ENCODE measurements at regions not wholly inside any gene's neighbourhood (a gene's known extent, or its start where the extent isn't known, plus 50 kb on each side); places are given as distances from the start of the nearest gene placed in this dataset.

GRCh38 chr18:27780061-27780745 lies 396.7 kb downstream of the CDH2 start:
- Mint-ChIP-seq H3K9me3 (ENCODE audit: unreplicated experiment) (no peaks in the 10 kb centered on the region), H3K27ac (ENCODE audit: unreplicated experiment) (no peak overlapping the region), H3K27me3 (ENCODE audit: low read depth, unreplicated experiment) (no peaks in the 10 kb centered on the region), H3K4me1 (ENCODE audit: low read depth, unreplicated experiment) (no peaks in the 10 kb centered on the region), H3K4me3 (ENCODE audit: unreplicated experiment) (no peak overlapping the region), H3K36me3 (ENCODE audit: low read depth, unreplicated experiment) (no peaks in the 10 kb centered on the region)
- no peak for TF ChIP-seq EZH2 (IDR thresholded peaks at IDR 0.05; ENCODE audit: insufficient read depth, low read length)
- no peak for TF ChIP-seq CTCF (IDR thresholded peaks at IDR 0.05; ENCODE audit: insufficient read depth, low read depth, low read length)
- Histone ChIP-seq H3K9me3 (ENCODE audit: insufficient read depth, low read depth, low read length) (no peaks in the 10 kb centered on the region), H3K79me2 (ENCODE audit: insufficient read depth, low read length) (no peaks in the 10 kb centered on the region), H4K20me1 (ENCODE audit: insufficient read depth, low read length) (no peaks in the 10 kb centered on the region), H3K4me2 (ENCODE audit: low read length) (no peak overlapping the region), H3K27ac (ENCODE audit: low read depth, low read length) (peak overlapping the region; percentile 40), H3K4me1 (ENCODE audit: insufficient read depth, low read length) (no peaks in the 10 kb centered on the region), H3K36me3 (ENCODE audit: insufficient read depth, low read length) (no peaks in the 10 kb centered on the region), H3K4me3 (ENCODE audit: insufficient read depth, low read depth, low read length) (no peak overlapping the region), H3K27me3 (ENCODE audit: insufficient read depth, low read length) (no peaks in the 10 kb centered on the region), H2AFZ (ENCODE audit: low read depth, low read length) (no peak overlapping the region), H3K9ac (ENCODE audit: low read length) (no peak overlapping the region)
- FAIRE-seq (no peak), DNase-seq (ENCODE audit: low read depth) (peak; percentile 18)

- no peaks in the 10 kb centered on the region for H3K4me1 Mint-ChIP-seq (ENCODE audit: low read depth, unreplicated experiment)
- no peaks in the 10 kb centered on the region for H3K27me3 Mint-ChIP-seq (ENCODE audit: low read depth, unreplicated experiment)
- Histone ChIP-seq H3K27ac (ENCODE audit: low read depth, low read length) (no peak overlapping the region), H3K36me3 (ENCODE audit: insufficient read depth, low read length) (no peaks in the 10 kb centered on the region), H4K20me1 (ENCODE audit: insufficient read depth, low read length) (no peaks in the 10 kb centered on the region), H3K9me3 (ENCODE audit: insufficient read depth, low read depth, low read length) (no peaks in the 10 kb centered on the region), H3K27me3 (ENCODE audit: insufficient read depth, low read length) (no peaks in the 10 kb centered on the region), H3K79me2 (ENCODE audit: insufficient read depth, low read length) (no peaks in the 10 kb centered on the region), H3K4me3 (ENCODE audit: insufficient read depth, low read depth, low read length) (no peak overlapping the region), H3K4me2 (ENCODE audit: low read length) (no peak overlapping the region), H3K4me1 (ENCODE audit: insufficient read depth, low read length) (no peaks in the 10 kb centered on the region), H3K9ac (ENCODE audit: low read length) (no peak overlapping the region), H2AFZ (ENCODE audit: low read depth, low read length) (no peak overlapping the region)
- no peak for DNase-seq (ENCODE audit: low read depth)
- H3K4me3 Mint-ChIP-seq (ENCODE audit: unreplicated experiment) = no peak overlapping the region
- TF ChIP-seq EZH2 (IDR thresholded peaks at IDR 0.05; ENCODE audit: insufficient read depth, low read length) (no peak), CTCF (IDR thresholded peaks at IDR 0.05; ENCODE audit: insufficient read depth, low read depth, low read length) (no peak)
- H3K27ac Mint-ChIP-seq (ENCODE audit: unreplicated experiment) = no peak overlapping the region
- no peaks in the 10 kb centered on the region for H3K36me3 Mint-ChIP-seq (ENCODE audit: low read depth, unreplicated experiment)
- no peak for FAIRE-seq
- H3K9me3 Mint-ChIP-seq (ENCODE audit: unreplicated experiment) = no peaks in the 10 kb centered on the region
Measured at GRCh38 chr18:27778925-27779324, 398.0 kb downstream of the CDH2 start.

- no peaks in the 10 kb centered on the region for H3K4me1 ChIP-seq (ENCODE audit: insufficient read depth, low read length)
- no peaks in the 10 kb centered on the region for H3K79me2 ChIP-seq (ENCODE audit: insufficient read depth, low read length)
- no peaks in the 10 kb centered on the region for H3K36me3 ChIP-seq (ENCODE audit: insufficient read depth, low read length)
- no peak overlapping the region for H3K27ac ChIP-seq (ENCODE audit: low read depth, low read length)
- Mint-ChIP-seq H3K27ac (ENCODE audit: unreplicated experiment) (no peak overlapping the region), H3K27me3 (ENCODE audit: low read depth, unreplicated experiment) (no peaks in the 10 kb centered on the region), H3K4me1 (ENCODE audit: low read depth, unreplicated experiment) (no peaks in the 10 kb centered on the region), H3K36me3 (ENCODE audit: low read depth, unreplicated experiment) (no peaks in the 10 kb centered on the region), H3K9me3 (ENCODE audit: unreplicated experiment) (no peaks in the 10 kb centered on the region), H3K4me3 (ENCODE audit: unreplicated experiment) (no peak overlapping the region)
- H3K4me3 ChIP-seq (ENCODE audit: insufficient read depth, low read depth, low read length) = no peak overlapping the region
- FAIRE-seq (no peak), DNase-seq (ENCODE audit: low read depth) (peak; percentile 7)
- H3K4me2 ChIP-seq (ENCODE audit: low read length) = no peak overlapping the region
- H2AFZ ChIP-seq (ENCODE audit: low read depth, low read length) = no peak overlapping the region
- TF ChIP-seq EZH2 (IDR thresholded peaks at IDR 0.05; ENCODE audit: insufficient read depth, low read length) = no peak
- TF ChIP-seq CTCF (IDR thresholded peaks at IDR 0.05; ENCODE audit: insufficient read depth, low read depth, low read length) = peak; percentile 53
- no peaks in the 10 kb centered on the region for H3K27me3 ChIP-seq (ENCODE audit: insufficient read depth, low read length)
- no peaks in the 10 kb centered on the region for H4K20me1 ChIP-seq (ENCODE audit: insufficient read depth, low read length)
- no peaks in the 10 kb centered on the region for H3K9me3 ChIP-seq (ENCODE audit: insufficient read depth, low read depth, low read length)
- no peak overlapping the region for H3K9ac ChIP-seq (ENCODE audit: low read length)
Measured at GRCh38 chr18:27778441-27778840, 398.5 kb downstream of the CDH2 start.

All from astrocyte (in vitro differentiated cells and primary cell).